B cell (primary cell): ENCODE measurements at regions not wholly inside any gene's neighbourhood (a gene's known extent, or its start where the extent isn't known, plus 50 kb on each side); places are given as distances from the start of the nearest gene placed in this dataset.

Experiments
- ATAC-seq: fragments of 200-7000 bp; cut with Tn5 transposase; one replicate; pipeline ENCODE4 v1.10.0; 2021; ENCODE audit warnings: low read depth, mild to moderate bottlenecking, moderate number of reproducible peaks, moderate library complexity
- CTCF ChIA-PET: fragments of 350-600 bp; sonication (Branson Sonifier 250); formaldehyde crosslinking; loops from one replicate; lab custom pipeline; 2021; ENCODE audit warnings: antibody characterized with exemption, inconsistent platforms; lab: Charles Lee
- POLR2A ChIA-PET: fragments of 350-600 bp; sonication (Branson Sonifier 250); formaldehyde crosslinking; loops from one replicate; lab custom pipeline; 2021; ENCODE audit warnings: antibody characterized with exemption; lab: Charles Lee
- DNase-seq: peaks from one replicate; pipeline ENCODE4 v3.0.0; 2013
- H2AFZ ChIP-seq: 2 replicates; pipeline ENCODE4 v1.6.1; 2012; ENCODE audit warnings: mild to moderate bottlenecking, low read depth, low read length; ENCODE audit not compliant: insufficient read depth, poor library complexity, severe bottlenecking
- H3K27ac ChIP-seq, 2 donors: 1 replicate in 1 of 2; 2 replicates in 1 of 2; pipeline ENCODE4 v1.5.1; 2012 to 2013; ENCODE audit warnings: low read length in 2 of 2, mild to moderate bottlenecking in 2 of 2, moderate library complexity in 1 of 2
- H3K27me3 ChIP-seq, 4 experiments: fragments of 200-600 bp in 1 of 4; sonication (generic) in 1 of 4; replicated peaks in 1 of 4; 1 replicate in 2 of 4; 2 replicates in 2 of 4; pipeline versions ENCODE4 v1.6.1 to v1.7.0; 2013 to 2016; ENCODE audit warnings: low read length in 3 of 4, mild to moderate bottlenecking in 2 of 4, mixed read lengths in 1 of 4, moderate library complexity in 1 of 4; ENCODE audit not compliant: insufficient read depth in 4 of 4, control insufficient read depth in 3 of 4; ENCODE audit errors: control extremely low read depth in 1 of 4
- H3K36me3 ChIP-seq, 2 experiments: replicated peaks in 1 of 2; 1 replicate in 1 of 2; 2 replicates in 1 of 2; pipeline versions ENCODE4 v1.6.1 to v1.7.1; 2013; ENCODE audit warnings: low read length in 1 of 2; ENCODE audit not compliant: insufficient read depth in 2 of 2, control insufficient read depth in 1 of 2; ENCODE audit errors: control extremely low read depth in 1 of 2, extremely low read depth in 1 of 2
- H3K4me1 ChIP-seq, 2 donors: fragments of 200-600 bp in 1 of 2; sonication (generic) in 1 of 2; 1 replicate in 1 of 2; 2 replicates in 1 of 2; pipeline versions ENCODE4 v1.5.1 to v1.6.1; 2013 to 2017; ENCODE audit warnings: low read length in 2 of 2; ENCODE audit not compliant: control insufficient read depth in 2 of 2, insufficient read depth in 2 of 2
- H3K4me2 ChIP-seq: replicated peaks from 2 replicates; pipeline ENCODE3; 2012; ENCODE audit warnings: mild to moderate bottlenecking, low read depth, low read length; ENCODE audit not compliant: poor library complexity, severe bottlenecking
- H3K4me3 ChIP-seq, 5 experiments: fragments of 200-600 bp in 1 of 5; sonication (generic) in 1 of 5; 1 replicate in 3 of 5; 2 replicates in 2 of 5; pipeline versions ENCODE4 v1.5.1 to v1.7.0; 2011 to 2016; ENCODE audit warnings: low read length in 4 of 5, mild to moderate bottlenecking in 4 of 5, low read depth in 2 of 5, control low read depth in 1 of 5, moderate library complexity in 1 of 5; ENCODE audit not compliant: insufficient read depth in 1 of 5; ENCODE audit errors: control extremely low read depth in 1 of 5, extremely low read depth in 1 of 5
- H3K79me2 ChIP-seq: fragments of 200-600 bp; sonication (generic); one replicate; pipeline ENCODE4 v1.6.0; 2016; ENCODE audit warnings: low read length; ENCODE audit not compliant: control insufficient read depth, insufficient read depth
- H3K9ac ChIP-seq: fragments of 200-600 bp; sonication (generic); 2 replicates; pipeline ENCODE4 v1.6.1; 2017; ENCODE audit warnings: mild to moderate bottlenecking, low read length, moderate library complexity
- H3K9me3 ChIP-seq, 3 donors: one replicate each; pipeline versions ENCODE4 v1.6.1 to v1.7.1; 2013; ENCODE audit warnings: low read length in 2 of 3; ENCODE audit not compliant: control insufficient read depth in 2 of 3, insufficient read depth in 1 of 3; ENCODE audit errors: control extremely low read depth in 1 of 3
- H4K20me1 ChIP-seq: 2 replicates; pipeline ENCODE4 v1.6.0; 2012; ENCODE audit warnings: mild to moderate bottlenecking, low read length; ENCODE audit not compliant: insufficient read depth, control insufficient read depth, poor library complexity, severe bottlenecking
- H3K27ac Mint-ChIP-seq: one replicate; pipeline ENCODE4 v1.8.0; 2021; ENCODE audit warnings: mixed read lengths
- H3K27me3 Mint-ChIP-seq: one replicate; pipeline ENCODE4 v1.8.0; 2021; ENCODE audit warnings: mixed read lengths
- H3K4me1 Mint-ChIP-seq: one replicate; pipeline ENCODE4 v1.8.0; 2021; ENCODE audit warnings: mixed read lengths
- H3K4me3 Mint-ChIP-seq: one replicate; pipeline ENCODE4 v1.8.0; 2021; ENCODE audit warnings: mixed read lengths
- H3K9me3 Mint-ChIP-seq: one replicate; pipeline ENCODE4 v1.8.0; 2022; ENCODE audit warnings: mixed read lengths; ENCODE audit not compliant: insufficient read depth
- CTCF ChIP-seq: fragments of 200-600 bp; IDR thresholded peaks from one replicate; pipeline ENCODE4 v1.8.0; 2022; ENCODE audit warnings: antibody characterized with exemption, mild to moderate bottlenecking
- EZH2 ChIP-seq: IDR thresholded peaks from 2 replicates; pipeline ENCODE4 v1.6.1; 2012; ENCODE audit warnings: borderline replicate concordance, low read depth, mild to moderate bottlenecking, moderate library complexity, low read length; ENCODE audit not compliant: insufficient read depth, poor library complexity, severe bottlenecking
- WGBS: methylation state at CpG from one replicate; pipeline ENCODE4 v1.1.5; 2013; ENCODE audit warnings: missing lambda C conversion rate; ENCODE audit not compliant: insufficient coverage; 5-methylcytosine and 5-hydroxymethylcytosine counted together
- intact Hi-C: fragments of 100-400 bp; cut with micrococcal nuclease; formaldehyde crosslinking; loops from one replicate; pipeline ENCODE4 v1.10.0; 2022

- H2AFZ ChIP-seq, result no peak overlapping the region
- intact Hi-C loops, result no loop called here
These were observed 140.3 kb downstream of the SLC38A6 start for GRCh38 chr14:61121355-61121787.

GRCh38 chr14:61120576-61120975 is 139.5 kb downstream of the SLC38A6 start:
- H3K9me3 Mint-ChIP-seq, result no peaks in the 10 kb centered on the region
- H3K27ac Mint-ChIP-seq, result no peak overlapping the region
- no peaks in the 10 kb centered on the region for H3K27me3 ChIP-seq

More at GRCh38 chr14:61121355-61121787, 140.3 kb downstream of the SLC38A6 start:
- H3K79me2 ChIP-seq, result no peaks in the 10 kb centered on the region
- WGBS, result no CpG with 5 or more reads among the region's 9 CpGs
- ChIA-PET POLR2A (no interaction called here), CTCF (no interaction called here)
- H4K20me1 ChIP-seq, result no peaks in the 10 kb centered on the region
- Mint-ChIP-seq H3K27ac (peak overlapping the region; percentile 74), H3K4me3 (peak overlapping the region; percentile 13), H3K27me3 (peaks cover 4% of the 10 kb centered on the region), H3K9me3 (no peaks in the 10 kb centered on the region), H3K4me1 (peaks cover 13% of the 10 kb centered on the region)
- no peak for ATAC-seq
- no peak for TF ChIP-seq EZH2
- no peak for TF ChIP-seq CTCF
- no peaks in the 10 kb centered on the region for H3K36me3 ChIP-seq
- no peak for DNase-seq
- no peak overlapping the region for H3K27ac ChIP-seq
- peaks cover 0 to 11% of the 10 kb centered on the region in 2 donors for H3K4me1 ChIP-seq
- H3K9ac ChIP-seq, result no peak overlapping the region
- no peak overlapping the region for H3K4me3 ChIP-seq
- peaks cover 0 to 5% (median 0%) of the 10 kb centered on the region in 4 experiments for H3K27me3 ChIP-seq
- peaks cover 0 to 12% (median 0%) of the 10 kb centered on the region in 3 donors for H3K9me3 ChIP-seq
- peak overlapping the region; percentile 0 for H3K4me2 ChIP-seq

More at GRCh38 chr14:61120576-61120975, 139.5 kb downstream of the SLC38A6 start:
- Histone ChIP-seq H3K4me1 (peaks cover 0 to 11% of the 10 kb centered on the region in 2 donors), H3K4me3 (no peak overlapping the region), H3K36me3 (no peaks in the 10 kb centered on the region), H3K9me3 (peaks cover 0 to 18% (median under 1%) of the 10 kb centered on the region in 3 donors), H2AFZ (peak overlapping the region; percentile 21), H3K9ac (no peak overlapping the region), H3K79me2 (no peaks in the 10 kb centered on the region), H3K4me2 (peak overlapping the region; percentile 22), H4K20me1 (no peaks in the 10 kb centered on the region), H3K27ac (no peak overlapping the region)
- Mint-ChIP-seq H3K4me1 (peaks cover 13% of the 10 kb centered on the region), H3K4me3 (peak overlapping the region; percentile 13), H3K27me3 (no peaks in the 10 kb centered on the region)
- no peak for DNase-seq
- no peak for ATAC-seq
- ChIA-PET POLR2A (no interaction called here), CTCF (no interaction called here)
- intact Hi-C loops, result no loop called here
- no peak for TF ChIP-seq EZH2
- TF ChIP-seq CTCF, result no peak
- 95% methylated on average over 8 of the region's 8 CpGs for WGBS
